Choroid plexus epithelial cell (primary cell): ENCODE measurements at regions not wholly inside any gene's neighbourhood (a gene's known extent, or its start where the extent isn't known, plus 50 kb on each side); places are given as distances from the start of the nearest gene placed in this dataset.

ENCODE experiments used
- DNase-seq: peaks from one replicate; pipeline ENCODE4 v3.0.0-alpha.2; 2010; ENCODE audit warnings: low read depth
- H3K4me3 ChIP-seq: 2 replicates; pipeline ENCODE4 v1.5.1; 2011; ENCODE audit warnings: low read depth, mild to moderate bottlenecking, control low read depth, low read length, moderate library complexity
- TF ChIP-seq, protein P1 (sequence below): conservative IDR thresholded peaks from 2 replicates; pipeline ENCODE4 v1.5.1; 2011; ENCODE audit warnings: low read depth, mild to moderate bottlenecking, control low read depth, inconsistent platforms, low read length, moderate library complexity

DNA sequence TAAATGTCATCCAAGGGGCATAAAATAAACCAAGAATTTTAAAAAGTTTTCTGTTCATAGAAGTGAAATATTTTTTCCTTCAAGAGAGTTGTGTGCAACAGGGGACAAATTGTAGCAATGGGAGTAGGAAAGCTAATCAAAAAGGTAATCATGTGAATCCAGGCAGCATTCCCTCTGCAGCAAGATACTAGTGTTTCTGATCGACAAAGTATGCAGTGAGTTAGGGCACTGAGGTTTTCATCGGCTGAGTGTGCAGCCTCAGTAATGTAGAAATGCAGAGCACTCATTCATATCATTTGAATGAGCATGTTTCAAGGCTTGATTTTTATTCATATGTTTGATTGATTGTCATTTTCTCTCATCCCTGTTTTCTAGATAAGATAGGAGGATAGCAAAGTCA lies 321.7 kb downstream of the PCDH7 start:
- H3K4me3 ChIP-seq, result no peak overlapping the region
- TF ChIP-seq, protein P1, sequence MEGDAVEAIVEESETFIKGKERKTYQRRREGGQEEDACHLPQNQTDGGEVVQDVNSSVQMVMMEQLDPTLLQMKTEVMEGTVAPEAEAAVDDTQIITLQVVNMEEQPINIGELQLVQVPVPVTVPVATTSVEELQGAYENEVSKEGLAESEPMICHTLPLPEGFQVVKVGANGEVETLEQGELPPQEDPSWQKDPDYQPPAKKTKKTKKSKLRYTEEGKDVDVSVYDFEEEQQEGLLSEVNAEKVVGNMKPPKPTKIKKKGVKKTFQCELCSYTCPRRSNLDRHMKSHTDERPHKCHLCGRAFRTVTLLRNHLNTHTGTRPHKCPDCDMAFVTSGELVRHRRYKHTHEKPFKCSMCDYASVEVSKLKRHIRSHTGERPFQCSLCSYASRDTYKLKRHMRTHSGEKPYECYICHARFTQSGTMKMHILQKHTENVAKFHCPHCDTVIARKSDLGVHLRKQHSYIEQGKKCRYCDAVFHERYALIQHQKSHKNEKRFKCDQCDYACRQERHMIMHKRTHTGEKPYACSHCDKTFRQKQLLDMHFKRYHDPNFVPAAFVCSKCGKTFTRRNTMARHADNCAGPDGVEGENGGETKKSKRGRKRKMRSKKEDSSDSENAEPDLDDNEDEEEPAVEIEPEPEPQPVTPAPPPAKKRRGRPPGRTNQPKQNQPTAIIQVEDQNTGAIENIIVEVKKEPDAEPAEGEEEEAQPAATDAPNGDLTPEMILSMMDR, result no peak
- no peak for DNase-seq

DNA sequence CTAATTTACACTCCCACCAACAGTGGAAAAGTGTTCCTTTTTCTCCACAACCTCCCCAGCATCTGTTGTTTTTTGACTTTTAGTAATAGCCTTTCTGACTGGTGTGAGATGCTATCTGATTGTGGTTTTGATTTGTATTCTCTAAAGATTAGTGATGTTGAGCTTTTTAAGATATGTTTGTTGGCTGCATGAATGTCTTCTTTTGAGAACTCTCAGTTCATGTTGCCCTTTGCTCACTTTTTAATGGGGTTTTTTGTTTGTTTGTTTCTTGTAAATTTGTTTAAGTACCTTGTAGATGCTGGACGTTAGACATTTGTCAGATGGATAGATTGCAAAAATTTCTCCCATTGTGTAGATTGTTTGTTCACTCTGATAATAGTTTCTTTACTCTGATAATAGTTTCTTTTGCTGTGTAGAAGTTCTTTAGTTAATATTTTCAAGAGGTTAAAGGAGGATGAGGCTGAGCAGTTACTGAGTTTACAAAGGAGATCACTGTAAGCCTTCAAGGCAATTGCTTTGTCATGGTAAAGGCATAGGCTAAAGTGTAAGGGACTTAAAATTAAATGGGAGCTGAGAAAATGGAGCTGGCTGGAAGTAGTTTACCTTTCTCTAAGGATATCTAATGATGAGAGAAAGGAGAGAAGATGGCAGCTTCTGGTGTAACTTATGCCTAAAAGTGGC lies 323.4 kb downstream of the PCDH7 start:
- TF ChIP-seq, protein P1, result no peak
- H3K4me3 ChIP-seq, result no peak overlapping the region
- DNase-seq, result no peak

DNA sequence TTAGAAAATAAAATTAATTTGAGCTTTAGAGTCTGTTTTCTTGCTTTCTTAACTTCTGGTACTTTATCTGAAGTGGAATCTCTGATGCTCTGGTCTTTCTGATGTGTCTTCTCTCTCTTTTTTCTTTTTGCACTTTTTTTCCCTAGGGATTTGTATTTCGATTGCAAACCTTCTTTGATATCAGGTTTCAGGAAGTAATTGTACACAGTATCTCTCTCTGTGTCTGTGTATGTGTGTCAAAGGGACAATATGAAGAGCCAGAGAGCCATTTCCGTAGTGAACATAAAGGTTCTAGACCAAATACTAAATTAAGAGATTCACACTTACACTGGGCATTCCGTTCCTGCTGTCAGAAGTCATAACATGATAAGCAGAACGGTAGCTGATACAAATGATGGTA lies 325.0 kb downstream of the PCDH7 start:
- TF ChIP-seq, protein P1, result no peak
- DNase-seq, result peak; percentile 15
- no peak overlapping the region for H3K4me3 ChIP-seq

DNA sequence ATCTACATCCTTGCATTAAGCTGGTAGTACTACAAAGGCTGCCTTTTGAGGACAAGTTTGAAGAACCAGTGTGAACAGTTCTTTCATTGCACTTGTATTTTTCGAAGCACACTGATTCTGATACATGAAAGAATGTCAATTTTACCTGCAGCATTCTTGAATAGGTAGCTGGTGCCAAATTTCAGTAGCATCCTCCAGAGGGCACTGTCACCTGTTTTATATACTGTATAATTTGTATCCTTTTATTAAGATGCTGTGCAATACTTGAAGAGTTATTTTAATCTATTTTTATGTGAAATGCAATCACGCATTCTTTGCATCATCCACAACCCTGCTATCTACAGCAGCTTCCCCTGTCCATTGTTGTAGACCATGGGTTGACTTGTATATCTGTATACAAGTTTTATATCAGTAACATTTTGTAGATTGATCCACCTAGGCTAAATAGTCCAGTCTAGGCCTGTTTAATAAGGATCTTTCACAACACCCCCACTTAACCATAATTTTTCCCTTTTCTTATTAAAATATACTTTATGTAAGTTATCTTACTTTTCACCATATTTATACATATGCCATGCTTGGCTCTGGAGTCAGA lies 325.7 kb downstream of the PCDH7 start:
- H3K4me3 ChIP-seq, result no peak overlapping the region
- TF ChIP-seq, protein P1, result peak; percentile 66
- peak; percentile 62 for DNase-seq

DNA sequence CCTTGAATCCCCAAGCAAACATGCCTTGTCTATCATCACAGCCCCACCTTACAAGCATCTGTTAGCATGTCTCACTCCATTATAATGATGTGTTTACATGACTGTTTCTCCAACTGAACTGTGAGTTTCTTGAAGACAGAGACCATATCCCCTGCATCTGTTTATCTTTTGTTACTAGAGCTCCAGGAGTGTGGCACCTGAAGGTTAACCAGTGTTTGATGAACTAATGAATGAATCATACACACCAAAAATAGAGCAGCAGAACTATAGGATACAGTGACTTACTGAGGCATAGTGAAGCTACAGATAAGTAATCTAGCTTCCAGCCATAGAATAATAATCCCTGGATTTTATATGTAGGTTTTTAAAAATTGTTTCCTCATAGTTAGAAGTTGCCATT lies 331.0 kb downstream of the PCDH7 start:
- no peak for DNase-seq
- no peak overlapping the region for H3K4me3 ChIP-seq
- TF ChIP-seq, protein P1, result no peak

DNA sequence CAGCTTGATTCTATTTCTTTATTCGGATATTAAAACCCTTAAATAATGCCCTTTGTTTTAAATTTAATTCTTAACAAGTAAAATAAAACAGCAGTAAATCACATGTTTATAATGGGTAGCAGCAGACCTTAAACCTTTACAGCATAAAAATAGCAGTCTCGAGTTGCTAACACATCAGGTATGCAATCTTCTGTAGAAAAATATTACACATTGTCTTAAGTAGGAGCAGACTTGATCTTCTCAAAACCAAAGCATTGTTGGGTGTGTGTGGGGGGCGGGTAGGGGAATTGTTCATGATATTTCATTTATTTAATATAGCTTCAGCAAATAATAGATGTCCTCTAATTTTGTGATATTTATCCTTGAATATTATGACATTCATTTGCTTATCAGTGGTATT lies 331.4 kb downstream of the PCDH7 start:
- H3K4me3 ChIP-seq, result no peak overlapping the region
- DNase-seq, result peak; percentile 37
- TF ChIP-seq, protein P1, result no peak

DNA sequence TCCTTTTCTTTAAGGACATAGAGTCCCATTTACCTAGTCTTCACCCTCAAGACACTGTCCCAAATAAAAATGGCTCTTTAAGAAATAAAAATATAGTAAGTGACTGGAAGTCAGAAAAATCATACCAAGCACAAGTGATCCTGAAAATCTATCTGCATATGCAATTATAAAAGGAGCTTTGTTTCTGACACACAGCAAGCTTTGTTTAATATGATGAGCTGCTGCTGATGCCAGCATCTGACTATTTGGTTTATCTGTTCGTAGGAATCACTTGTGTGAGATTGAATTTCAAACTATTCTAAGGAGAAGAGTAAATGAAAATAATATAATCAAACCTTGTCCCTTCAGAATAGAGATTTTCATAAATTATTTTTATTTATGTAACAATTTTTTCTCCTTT lies 332.4 kb downstream of the PCDH7 start:
- no peak for DNase-seq
- no peak overlapping the region for H3K4me3 ChIP-seq
- TF ChIP-seq, protein P1, result no peak
